Daoy (cell line): ENCODE measurements at regions not wholly inside any gene's neighbourhood (a gene's known extent, or its start where the extent isn't known, plus 50 kb on each side); places are given as distances from the start of the nearest gene placed in this dataset.
"Not testable (repeated sequence)": the region's sequence is repeated elsewhere in the genome, so short reads cannot be mapped to it uniquely, and the experiment has no call there.

Source experiments
- DNase-seq: peaks from one replicate; pipeline ENCODE4 v3.0.0-alpha.2; 2015; ENCODE audit warnings: low read depth

- no peak for DNase-seq
Measured at GRCh38 chr13:73808318-73808717, 325.9 kb downstream of the KLF12 start.

- DNase-seq = not testable (repeated sequence)
Measured at GRCh38 chr13:73805326-73805958, 328.8 kb downstream of the KLF12 start.

GRCh38 chr13:73803997-73804396 lies 330.2 kb downstream of the KLF12 start:
- no peak for DNase-seq

GRCh38 chr13:73800011-73800410 lies 334.2 kb downstream of the KLF12 start:
- DNase-seq = no peak

GRCh38 chr13:73794755-73795154 lies 339.4 kb downstream of the KLF12 start:
- no peak for DNase-seq

GRCh38 chr13:73793361-73793760 lies 340.8 kb downstream of the KLF12 start:
- DNase-seq = no peak

- no peak for DNase-seq
Measured at GRCh38 chr13:73792796-73793195, 341.4 kb downstream of the KLF12 start.

GRCh38 chr13:73782450-73783449 lies 351.5 kb downstream of the KLF12 start:
- DNase-seq = no peak

- DNase-seq = no peak
Measured at GRCh38 chr13:73781384-73781783, 352.8 kb downstream of the KLF12 start.

GRCh38 chr13:73779881-73780280 lies 354.3 kb downstream of the KLF12 start:
- no peak for DNase-seq

GRCh38 chr13:73778242-73778864 lies 355.9 kb downstream of the KLF12 start:
- DNase-seq = no peak

GRCh38 chr13:73777134-73777533 lies 357.1 kb downstream of the KLF12 start:
- no peak for DNase-seq

- DNase-seq = no peak
Measured at GRCh38 chr13:73776151-73776785, 357.9 kb downstream of the KLF12 start.

GRCh38 chr13:73773168-73773549 lies 361.0 kb downstream of the KLF12 start:
- no peak for DNase-seq

GRCh38 chr13:73772449-73773167 lies 361.6 kb downstream of the KLF12 start:
- no peak for DNase-seq

GRCh38 chr13:73767747-73768315 lies 366.4 kb downstream of the KLF12 start:
- DNase-seq = no peak

- DNase-seq = no peak
Measured at GRCh38 chr13:73767191-73767741, 366.9 kb downstream of the KLF12 start.

- peak; percentile 59 for DNase-seq
Measured at GRCh38 chr13:73765651-73766384, 368.4 kb downstream of the KLF12 start.

- DNase-seq = no peak
Measured at GRCh38 chr13:73759434-73759833, 374.8 kb downstream of the KLF12 start.
